ENCODE measurements at regions not wholly inside any gene's neighbourhood (a gene's known extent, or its start where the extent isn't known, plus 50 kb on each side); places are given as distances from the start of the nearest gene placed in this dataset.
"Not testable (repeated sequence)": the region's sequence is repeated elsewhere in the genome, so short reads cannot be mapped to it uniquely, and the experiment has no call there.

- DNase-seq (ENCODE audit: extremely low read depth, low read depth) = no peak
- no peak for TF ChIP-seq CTCF (IDR thresholded peaks at IDR 0.05; ENCODE audit: low read depth, low read length)
Observed at GRCh38 chr5:124981901-124982300, 235.5 kb upstream of the ZNF608 start.

- no peak for DNase-seq (ENCODE audit: extremely low read depth, low read depth)
- TF ChIP-seq CTCF (IDR thresholded peaks at IDR 0.05; ENCODE audit: low read depth, low read length) = no peak
Observed at GRCh38 chr5:124986170-124986569, 239.7 kb upstream of the ZNF608 start.

- no peak for DNase-seq (ENCODE audit: extremely low read depth, low read depth)
- no peak for TF ChIP-seq CTCF (IDR thresholded peaks at IDR 0.05; ENCODE audit: low read depth, low read length)
Observed at GRCh38 chr5:124986667-124987066, 240.2 kb upstream of the ZNF608 start.

- DNase-seq (ENCODE audit: extremely low read depth, low read depth) = not testable (repeated sequence)
Observed at GRCh38 chr5:124987786-124988185, 241.3 kb upstream of the ZNF608 start.

- no peak for DNase-seq (ENCODE audit: extremely low read depth, low read depth)
- no peak for TF ChIP-seq CTCF (IDR thresholded peaks at IDR 0.05; ENCODE audit: low read depth, low read length)
Observed at GRCh38 chr5:124990723-124991122, 244.3 kb upstream of the ZNF608 start.

GRCh38 chr5:124995421-124995820, 249.0 kb upstream of the ZNF608 start:
- no peak for DNase-seq (ENCODE audit: extremely low read depth, low read depth)
- no peak for TF ChIP-seq CTCF (IDR thresholded peaks at IDR 0.05; ENCODE audit: low read depth, low read length)

GRCh38 chr5:124996023-124996763, 249.8 kb upstream of the ZNF608 start:
- TF ChIP-seq CTCF (IDR thresholded peaks at IDR 0.05; ENCODE audit: low read depth, low read length) = no peak
- DNase-seq (ENCODE audit: extremely low read depth, low read depth) = no peak

- TF ChIP-seq CTCF (IDR thresholded peaks at IDR 0.05; ENCODE audit: low read depth, low read length) = no peak
- no peak for DNase-seq (ENCODE audit: extremely low read depth, low read depth)
Observed at GRCh38 chr5:124996764-124997077, 250.3 kb upstream of the ZNF608 start.

All from AG09319 (cell line).